ENCODE measurements at regions not wholly inside any gene's neighbourhood (a gene's known extent, or its start where the extent isn't known, plus 50 kb on each side); places are given as distances from the start of the nearest gene placed in this dataset.

DNA sequence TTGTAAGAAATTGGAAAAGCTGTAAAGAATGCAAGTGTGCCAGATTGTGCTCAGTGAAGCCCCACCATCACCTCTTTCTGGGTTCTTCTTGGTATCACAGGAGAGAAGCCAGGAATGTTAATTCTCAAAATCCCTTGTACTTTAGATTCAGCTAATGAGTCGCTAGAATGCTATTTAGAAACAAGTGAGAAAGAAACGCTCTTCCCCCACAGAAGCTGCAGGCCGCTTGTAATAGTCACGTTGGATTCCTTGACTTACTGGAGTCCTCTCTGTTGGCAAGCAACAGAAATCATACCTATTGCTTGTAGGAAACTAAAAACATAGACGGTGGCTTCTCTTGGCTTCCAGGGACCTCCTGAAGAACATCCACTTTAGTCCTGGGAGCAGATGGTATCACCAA is 375.6 kb upstream of the LRATD1 start:
- Histone ChIP-seq H3K4me1 (no peaks in the 10 kb centered on the region), H3K9me3 (no peaks in the 10 kb centered on the region), H3K27ac (no peak overlapping the region), H3K4me3 (no peak overlapping the region), H3K36me3 (no peaks in the 10 kb centered on the region), H3K27me3 (no peaks in the 10 kb centered on the region)
- DNase-seq (ENCODE audit: low spot score) = no peak
- TF ChIP-seq, protein P1, sequence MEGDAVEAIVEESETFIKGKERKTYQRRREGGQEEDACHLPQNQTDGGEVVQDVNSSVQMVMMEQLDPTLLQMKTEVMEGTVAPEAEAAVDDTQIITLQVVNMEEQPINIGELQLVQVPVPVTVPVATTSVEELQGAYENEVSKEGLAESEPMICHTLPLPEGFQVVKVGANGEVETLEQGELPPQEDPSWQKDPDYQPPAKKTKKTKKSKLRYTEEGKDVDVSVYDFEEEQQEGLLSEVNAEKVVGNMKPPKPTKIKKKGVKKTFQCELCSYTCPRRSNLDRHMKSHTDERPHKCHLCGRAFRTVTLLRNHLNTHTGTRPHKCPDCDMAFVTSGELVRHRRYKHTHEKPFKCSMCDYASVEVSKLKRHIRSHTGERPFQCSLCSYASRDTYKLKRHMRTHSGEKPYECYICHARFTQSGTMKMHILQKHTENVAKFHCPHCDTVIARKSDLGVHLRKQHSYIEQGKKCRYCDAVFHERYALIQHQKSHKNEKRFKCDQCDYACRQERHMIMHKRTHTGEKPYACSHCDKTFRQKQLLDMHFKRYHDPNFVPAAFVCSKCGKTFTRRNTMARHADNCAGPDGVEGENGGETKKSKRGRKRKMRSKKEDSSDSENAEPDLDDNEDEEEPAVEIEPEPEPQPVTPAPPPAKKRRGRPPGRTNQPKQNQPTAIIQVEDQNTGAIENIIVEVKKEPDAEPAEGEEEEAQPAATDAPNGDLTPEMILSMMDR (IDR thresholded peaks at IDR 0.05) = no peak

- H3K9me3 ChIP-seq = no peaks in the 10 kb centered on the region
- no peaks in the 10 kb centered on the region for H3K27me3 ChIP-seq
- H3K27ac ChIP-seq = no peak overlapping the region
- TF ChIP-seq, protein P1 (IDR thresholded peaks at IDR 0.05) = no peak
- H3K4me1 ChIP-seq = no peaks in the 10 kb centered on the region
- H3K36me3 ChIP-seq = no peaks in the 10 kb centered on the region
- DNase-seq (ENCODE audit: low spot score) = no peak
- H3K4me3 ChIP-seq = no peak overlapping the region
Measured at GRCh38 chr2:14257801-14258507, 374.6 kb upstream of the LRATD1 start.

GRCh38 chr2:14261771-14262170 is 370.7 kb upstream of the LRATD1 start:
- TF ChIP-seq, protein P1 (IDR thresholded peaks at IDR 0.05) = no peak
- Histone ChIP-seq H3K27me3 (no peaks in the 10 kb centered on the region), H3K4me3 (no peak overlapping the region), H3K4me1 (no peaks in the 10 kb centered on the region), H3K27ac (no peak overlapping the region), H3K36me3 (no peaks in the 10 kb centered on the region), H3K9me3 (no peaks in the 10 kb centered on the region)
- no peak for DNase-seq (ENCODE audit: low spot score)

DNA sequence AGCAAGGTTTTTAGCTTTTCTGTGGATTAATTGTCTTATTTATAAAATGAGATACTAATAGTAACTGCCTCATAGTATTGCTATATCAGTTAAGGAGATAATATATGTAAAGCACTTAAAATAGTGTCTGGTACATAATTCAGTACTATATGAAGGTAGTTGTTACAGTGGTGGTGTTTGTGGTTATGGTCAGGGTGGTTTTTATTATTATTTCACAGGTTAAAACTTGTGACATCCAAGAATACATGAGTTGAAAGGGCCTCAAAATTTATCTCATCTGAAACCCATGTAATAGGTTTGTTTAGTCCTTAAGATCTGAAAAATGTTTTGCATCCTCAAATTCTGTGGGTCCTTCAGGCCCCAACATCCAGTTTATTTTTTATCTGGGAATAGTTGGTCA is 369.5 kb upstream of the LRATD1 start:
- no peaks in the 10 kb centered on the region for H3K4me1 ChIP-seq
- H3K9me3 ChIP-seq = no peaks in the 10 kb centered on the region
- TF ChIP-seq, protein P1 (IDR thresholded peaks at IDR 0.05) = no peak
- H3K27me3 ChIP-seq = no peaks in the 10 kb centered on the region
- DNase-seq (ENCODE audit: low spot score) = no peak
- H3K27ac ChIP-seq = no peak overlapping the region
- H3K4me3 ChIP-seq = no peak overlapping the region
- H3K36me3 ChIP-seq = no peaks in the 10 kb centered on the region

DNA sequence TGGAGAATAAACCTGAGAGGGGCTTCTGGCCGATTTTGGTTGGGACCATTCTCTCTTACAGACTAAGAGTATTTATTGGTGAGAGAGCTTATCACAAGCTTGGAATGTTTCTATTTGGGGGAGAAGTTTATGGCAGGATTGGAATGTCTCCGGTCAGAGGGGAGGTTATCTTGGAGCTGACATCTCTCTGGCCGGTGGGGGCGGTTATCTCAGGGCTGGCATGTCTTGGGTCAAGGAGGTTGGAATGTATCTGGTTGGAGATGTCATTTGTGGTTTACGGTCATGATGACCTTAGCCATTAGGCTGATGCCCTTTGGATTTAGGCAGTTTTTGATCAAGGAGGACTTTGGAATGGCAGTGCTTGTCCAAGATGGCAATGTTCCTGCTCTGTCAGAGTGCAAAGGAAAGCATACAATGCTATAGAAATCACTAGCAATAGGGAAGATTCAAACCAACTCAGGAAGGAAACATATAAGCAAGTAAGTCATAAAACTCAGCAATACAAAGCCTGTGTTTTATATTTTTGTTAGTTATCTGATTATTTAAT is 362.4 kb upstream of the LRATD1 start:
- Histone ChIP-seq H3K36me3 (no peaks in the 10 kb centered on the region), H3K9me3 (no peaks in the 10 kb centered on the region), H3K4me1 (no peaks in the 10 kb centered on the region), H3K4me3 (no peak overlapping the region), H3K27me3 (no peaks in the 10 kb centered on the region), H3K27ac (no peak overlapping the region)
- no peak for DNase-seq (ENCODE audit: low spot score)
- TF ChIP-seq, protein P1 (IDR thresholded peaks at IDR 0.05) = no peak
